Smooth muscle cell (in vitro differentiated cells): ENCODE measurements at regions not wholly inside any gene's neighbourhood (a gene's known extent, or its start where the extent isn't known, plus 50 kb on each side); places are given as distances from the start of the nearest gene placed in this dataset.

Source experiments
- DNase-seq: peaks from one replicate; lab custom pipeline; 2025; ENCODE audit not compliant: unreplicated experiment; lab: John Stamatoyannopoulos, UW
- H2AFZ ChIP-seq: fragments of 200-600 bp; sonication (generic); 2 replicates; pipeline ENCODE4 v1.6.0; 2016; ENCODE audit warnings: antibody characterized with exemption, low read depth, mild to moderate bottlenecking
- H3F3A ChIP-seq: fragments of 200-600 bp; sonication (generic); 2 replicates; pipeline ENCODE4 v1.6.0; 2017; ENCODE audit warnings: antibody characterized with exemption, low read depth
- H3K27ac ChIP-seq: fragments of 200-600 bp; sonication (generic); 2 replicates; pipeline ENCODE4 v1.5.1; 2016; ENCODE audit warnings: low read depth, mild to moderate bottlenecking
- H3K27me3 ChIP-seq: fragments of 200-600 bp; sonication (generic); 2 replicates; pipeline ENCODE4 v1.6.1; 2016; ENCODE audit warnings: low read depth, mild to moderate bottlenecking
- H3K36me3 ChIP-seq: fragments of 200-600 bp; sonication (generic); 2 replicates; pipeline ENCODE4 v1.5.1; 2016; ENCODE audit warnings: low read depth
- H3K4me1 ChIP-seq: fragments of 200-600 bp; sonication (generic); 2 replicates; pipeline ENCODE4 v1.5.1; 2016; ENCODE audit warnings: low read depth
- H3K4me2 ChIP-seq: fragments of 200-600 bp; sonication (generic); 2 replicates; pipeline ENCODE4 v1.6.0; 2016; ENCODE audit warnings: mild to moderate bottlenecking
- H3K4me3 ChIP-seq: fragments of 200-600 bp; sonication (generic); 2 replicates; pipeline ENCODE4 v1.5.1; 2016; ENCODE audit warnings: mild to moderate bottlenecking
- H3K79me2 ChIP-seq: fragments of 200-600 bp; sonication (generic); 2 replicates; pipeline ENCODE4 v1.6.0; 2016; ENCODE audit warnings: low read depth, mild to moderate bottlenecking
- H3K9ac ChIP-seq: fragments of 200-600 bp; sonication (generic); 2 replicates; pipeline ENCODE4 v1.6.0; 2016; ENCODE audit warnings: low read depth
- H3K9me3 ChIP-seq: fragments of 200-600 bp; sonication (generic); replicated peaks from 2 replicates; pipeline ENCODE4 v1.5.1; 2016; ENCODE audit warnings: low read depth
- H4K20me1 ChIP-seq: fragments of 200-600 bp; sonication (generic); 2 replicates; pipeline ENCODE4 v1.6.0; 2016; ENCODE audit warnings: low read depth
- WGBS: methylation state at CpG from one replicate; pipeline ENCODE4 v1.1.7; 2016; ENCODE audit warnings: low lambda C conversion rate; 5-methylcytosine and 5-hydroxymethylcytosine counted together
- TF ChIP-seq, protein P1 (sequence below): fragments of 200-600 bp; sonication (generic); IDR thresholded peaks from 2 replicates; pipeline ENCODE4 v1.5.1; 2017; ENCODE audit warnings: borderline replicate concordance, mild to moderate bottlenecking, antibody characterized with exemption; ENCODE audit not compliant: insufficient read depth, poor library complexity, severe bottlenecking

DNA sequence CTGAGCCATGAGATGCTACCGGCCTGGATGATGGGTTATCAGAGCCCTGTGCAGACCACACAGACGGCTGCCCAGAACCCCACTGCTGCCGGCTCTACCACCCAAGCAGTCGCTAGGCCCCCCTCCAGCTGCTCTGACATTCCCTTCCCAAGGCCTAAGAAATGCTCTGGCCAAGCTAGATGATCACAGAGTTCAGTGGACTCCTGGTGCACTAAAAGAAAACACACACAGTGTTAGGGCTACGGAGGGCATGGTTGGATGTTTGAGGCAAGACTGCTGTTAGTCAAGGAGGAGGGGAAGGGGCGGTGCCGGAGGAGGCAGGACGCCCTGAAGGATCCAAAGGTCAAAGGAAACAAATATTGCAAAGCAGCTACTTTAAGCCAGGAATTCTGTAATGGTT is 174.5 kb downstream of the MYCN start:
- Histone ChIP-seq H3K4me3 (no peak overlapping the region), H3K27me3 (no peaks in the 10 kb centered on the region), H3K79me2 (no peaks in the 10 kb centered on the region), H4K20me1 (no peaks in the 10 kb centered on the region), H3K4me2 (no peak overlapping the region), H2AFZ (no peak overlapping the region), H3F3A (no peaks in the 10 kb centered on the region), H3K4me1 (no peaks in the 10 kb centered on the region), H3K27ac (no peak overlapping the region), H3K9me3 (no peaks in the 10 kb centered on the region), H3K36me3 (no peaks in the 10 kb centered on the region), H3K9ac (no peak overlapping the region)
- 90% methylated on average over 6 of the region's 8 CpGs for whole genome bisulfite sequencing
- no peak for DNase-seq
- TF ChIP-seq, protein P1, sequence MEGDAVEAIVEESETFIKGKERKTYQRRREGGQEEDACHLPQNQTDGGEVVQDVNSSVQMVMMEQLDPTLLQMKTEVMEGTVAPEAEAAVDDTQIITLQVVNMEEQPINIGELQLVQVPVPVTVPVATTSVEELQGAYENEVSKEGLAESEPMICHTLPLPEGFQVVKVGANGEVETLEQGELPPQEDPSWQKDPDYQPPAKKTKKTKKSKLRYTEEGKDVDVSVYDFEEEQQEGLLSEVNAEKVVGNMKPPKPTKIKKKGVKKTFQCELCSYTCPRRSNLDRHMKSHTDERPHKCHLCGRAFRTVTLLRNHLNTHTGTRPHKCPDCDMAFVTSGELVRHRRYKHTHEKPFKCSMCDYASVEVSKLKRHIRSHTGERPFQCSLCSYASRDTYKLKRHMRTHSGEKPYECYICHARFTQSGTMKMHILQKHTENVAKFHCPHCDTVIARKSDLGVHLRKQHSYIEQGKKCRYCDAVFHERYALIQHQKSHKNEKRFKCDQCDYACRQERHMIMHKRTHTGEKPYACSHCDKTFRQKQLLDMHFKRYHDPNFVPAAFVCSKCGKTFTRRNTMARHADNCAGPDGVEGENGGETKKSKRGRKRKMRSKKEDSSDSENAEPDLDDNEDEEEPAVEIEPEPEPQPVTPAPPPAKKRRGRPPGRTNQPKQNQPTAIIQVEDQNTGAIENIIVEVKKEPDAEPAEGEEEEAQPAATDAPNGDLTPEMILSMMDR, result no peak

DNA sequence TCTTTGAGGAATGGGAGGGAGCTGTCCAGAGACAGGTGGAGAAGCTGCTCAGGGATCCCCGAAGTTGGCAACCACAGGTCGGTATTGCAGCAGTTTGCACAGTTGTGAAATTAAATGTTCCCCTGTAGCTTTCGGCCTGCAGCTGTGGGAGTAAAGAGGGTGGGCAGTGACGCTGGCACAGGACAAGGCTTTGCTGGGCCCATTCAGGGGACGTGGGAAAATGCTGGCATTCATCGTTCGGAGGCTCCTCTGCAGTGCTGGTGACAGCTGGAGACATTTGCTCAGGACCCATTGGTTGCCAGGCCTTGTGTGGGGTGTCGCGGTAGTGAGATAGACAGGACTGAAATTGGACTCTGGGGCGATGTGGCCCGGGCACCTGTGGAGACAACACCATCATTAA is 173.7 kb downstream of the MYCN start:
- Histone ChIP-seq H3K4me1 (no peaks in the 10 kb centered on the region), H2AFZ (no peak overlapping the region), H3K4me3 (no peak overlapping the region), H3K27me3 (no peaks in the 10 kb centered on the region), H3K79me2 (no peaks in the 10 kb centered on the region), H3K9ac (no peak overlapping the region), H4K20me1 (no peaks in the 10 kb centered on the region), H3K9me3 (no peaks in the 10 kb centered on the region), H3K27ac (no peak overlapping the region), H3K4me2 (no peak overlapping the region), H3F3A (no peaks in the 10 kb centered on the region), H3K36me3 (no peaks in the 10 kb centered on the region)
- no peak for DNase-seq
- TF ChIP-seq, protein P1, result no peak
- 96% methylated on average over 11 of the region's 11 CpGs for WGBS

DNA sequence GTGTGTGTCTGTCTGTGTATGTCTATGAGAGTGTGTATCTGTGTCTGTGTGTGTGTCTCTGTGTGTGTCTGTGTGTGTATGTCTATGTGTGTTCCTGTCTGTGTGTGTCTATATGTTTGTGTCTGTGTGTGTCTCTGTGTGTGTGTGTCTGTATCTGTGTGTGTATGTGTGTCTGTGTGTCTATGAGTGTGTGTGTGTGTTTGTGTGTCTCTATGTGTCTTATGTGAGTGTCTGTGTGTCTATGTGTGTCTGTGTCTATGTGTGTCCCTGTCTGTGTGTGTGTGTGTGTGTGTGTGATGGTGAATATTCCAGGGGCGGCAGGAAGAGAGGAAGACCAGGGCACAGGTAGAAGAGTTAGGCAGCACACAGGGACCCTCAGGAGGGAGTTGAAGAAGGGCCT is 173.2 kb downstream of the MYCN start:
- Histone ChIP-seq H2AFZ (no peak overlapping the region), H3F3A (no peaks in the 10 kb centered on the region), H3K4me3 (no peak overlapping the region), H3K79me2 (no peaks in the 10 kb centered on the region), H3K9ac (no peak overlapping the region), H3K4me2 (no peak overlapping the region), H3K4me1 (no peaks in the 10 kb centered on the region), H4K20me1 (no peaks in the 10 kb centered on the region), H3K9me3 (no peaks in the 10 kb centered on the region), H3K27ac (no peak overlapping the region), H3K27me3 (no peaks in the 10 kb centered on the region), H3K36me3 (no peaks in the 10 kb centered on the region)
- TF ChIP-seq, protein P1, result no peak
- no peak for DNase-seq
- 100% methylated on average over 1 of the region's 1 CpG for WGBS

DNA sequence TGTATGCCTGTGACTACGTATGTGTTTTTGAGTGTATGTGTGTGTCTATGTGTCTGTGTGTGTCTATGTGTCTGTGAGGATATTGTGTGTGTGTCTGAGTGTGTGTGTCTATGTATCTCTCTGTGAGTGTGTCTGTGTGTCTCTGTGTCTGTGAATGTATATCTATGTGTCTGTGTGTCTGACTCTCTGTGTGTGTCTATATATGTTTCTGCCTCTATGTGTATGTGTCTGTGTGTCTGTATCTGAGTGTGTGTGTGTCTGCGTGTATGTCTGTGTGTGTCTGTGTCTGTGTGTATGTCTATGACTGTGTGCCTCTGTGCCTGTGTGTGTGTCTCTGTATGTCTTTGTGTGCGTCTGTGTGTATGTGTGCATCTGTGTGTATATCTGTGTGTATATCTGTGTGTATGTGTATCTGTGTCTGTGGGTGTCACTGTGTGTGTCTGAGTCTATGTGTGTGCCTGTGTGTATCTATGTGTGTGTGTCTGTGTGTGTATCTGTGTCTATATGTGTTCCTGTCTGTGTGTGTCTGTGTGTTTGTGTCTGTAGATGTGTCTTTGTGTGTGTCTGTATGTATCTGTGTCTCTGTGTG is 172.7 kb downstream of the MYCN start:
- Histone ChIP-seq H4K20me1 (no peaks in the 10 kb centered on the region), H3F3A (no peaks in the 10 kb centered on the region), H3K4me3 (no peak overlapping the region), H2AFZ (no peak overlapping the region), H3K4me2 (no peak overlapping the region), H3K9ac (no peak overlapping the region), H3K27ac (no peak overlapping the region), H3K36me3 (no peaks in the 10 kb centered on the region), H3K27me3 (no peaks in the 10 kb centered on the region), H3K4me1 (no peaks in the 10 kb centered on the region), H3K9me3 (no peaks in the 10 kb centered on the region), H3K79me2 (no peaks in the 10 kb centered on the region)
- no peak for DNase-seq
- 74% methylated on average over 3 of the region's 3 CpGs for WGBS
- TF ChIP-seq, protein P1, result no peak
